Loucy (cell line): ENCODE measurements at regions not wholly inside any gene's neighbourhood (a gene's known extent, or its start where the extent isn't known, plus 50 kb on each side); places are given as distances from the start of the nearest gene placed in this dataset.

Source experiments
- H2AFZ ChIP-seq: fragments of 200-600 bp; sonication (generic); 2 replicates; pipeline ENCODE4 v1.6.0; 2016; ENCODE audit warnings: antibody characterized with exemption, mild to moderate bottlenecking, low read length, moderate library complexity
- H3F3A ChIP-seq: fragments of 200-600 bp; 2 replicates; pipeline ENCODE4 v1.6.0; 2016; ENCODE audit warnings: antibody characterized with exemption, low read depth, mild to moderate bottlenecking
- H3K27me3 ChIP-seq: fragments of 200-600 bp; sonication (generic); 2 replicates; pipeline ENCODE4 v1.6.1; 2014; ENCODE audit warnings: low read length, mild to moderate bottlenecking; ENCODE audit not compliant: insufficient read depth, poor library complexity, severe bottlenecking
- H3K36me3 ChIP-seq: fragments of 200-600 bp; sonication (generic); 2 replicates; pipeline ENCODE4 v1.6.1; 2016; ENCODE audit warnings: low read length; ENCODE audit not compliant: insufficient read depth
- H3K4me1 ChIP-seq: fragments of 200-600 bp; sonication (generic); 2 replicates; pipeline ENCODE4 v1.5.1; 2014; ENCODE audit warnings: low read length, mild to moderate bottlenecking; ENCODE audit not compliant: insufficient read depth, poor library complexity, severe bottlenecking
- H3K4me2 ChIP-seq: fragments of 200-600 bp; sonication (generic); 2 replicates; pipeline ENCODE4 v1.6.0; 2014; ENCODE audit warnings: antibody characterized with exemption, low read length, low read depth, mild to moderate bottlenecking; ENCODE audit not compliant: poor library complexity, severe bottlenecking
- H3K4me3 ChIP-seq: fragments of 200-600 bp; sonication (generic); 2 replicates; pipeline ENCODE4 v1.5.1; 2014; ENCODE audit warnings: low read length, mild to moderate bottlenecking, mixed read lengths; ENCODE audit not compliant: poor library complexity, severe bottlenecking
- H3K79me2 ChIP-seq: fragments of 200-600 bp; sonication (generic); 2 replicates; pipeline ENCODE4 v1.6.1; 2014; ENCODE audit warnings: low read length; ENCODE audit not compliant: insufficient read depth
- H3K9ac ChIP-seq: fragments of 200-600 bp; sonication (generic); 2 replicates; pipeline ENCODE4 v1.6.0; 2014; ENCODE audit warnings: mild to moderate bottlenecking, low read depth, low read length, moderate library complexity; ENCODE audit not compliant: poor library complexity, severe bottlenecking
- H3K9me2 ChIP-seq: fragments of 200-600 bp; sonication (generic); replicated peaks from 2 replicates; pipeline ENCODE4 v1.6.1; 2016; ENCODE audit warnings: low read depth, low read length, mixed read lengths
- H3K9me3 ChIP-seq: fragments of 200-600 bp; sonication (generic); 2 replicates; pipeline ENCODE4 v1.6.1; 2014; ENCODE audit warnings: mild to moderate bottlenecking, antibody characterized with exemption, low read length, low read depth; ENCODE audit not compliant: insufficient read depth
- H4K20me1 ChIP-seq: fragments of 200-600 bp; sonication (generic); 2 replicates; pipeline ENCODE4 v1.6.0; 2014; ENCODE audit warnings: antibody characterized with exemption, low read length, mild to moderate bottlenecking; ENCODE audit not compliant: insufficient read depth, poor library complexity, severe bottlenecking
- CTCF ChIP-seq: fragments of 200-600 bp; sonication (generic); conservative IDR thresholded peaks from 2 replicates; pipeline ENCODE4 v1.5.1; 2014; ENCODE audit warnings: mild to moderate bottlenecking, antibody characterized with exemption, low read length
- EZH2phosphoT487 ChIP-seq: fragments of 200-600 bp; IDR thresholded peaks from 2 replicates; pipeline ENCODE4 v1.6.1; 2018; ENCODE audit warnings: antibody characterized with exemption, mild to moderate bottlenecking, moderate library complexity, borderline replicate concordance

GRCh38 chr10:94097656-94098055, 103.9 kb downstream of the PLCE1 start:
- no peaks in the 10 kb centered on the region for H3K36me3 ChIP-seq
- no peaks in the 10 kb centered on the region for H3K79me2 ChIP-seq
- TF ChIP-seq CTCF = no peak
- no peak for TF ChIP-seq EZH2phosphoT487
- no peaks in the 10 kb centered on the region for H4K20me1 ChIP-seq
- H3K9me3 ChIP-seq = no peaks in the 10 kb centered on the region
- H3K4me3 ChIP-seq = no peak overlapping the region
- H3K9me2 ChIP-seq = no peaks in the 10 kb centered on the region
- H3K4me1 ChIP-seq = no peaks in the 10 kb centered on the region
- H3F3A ChIP-seq = no peaks in the 10 kb centered on the region
- H2AFZ ChIP-seq = no peak overlapping the region
- no peak overlapping the region for H3K4me2 ChIP-seq
- H3K9ac ChIP-seq = no peak overlapping the region
- H3K27me3 ChIP-seq = no peaks in the 10 kb centered on the region

GRCh38 chr10:94098896-94099295, 105.2 kb downstream of the PLCE1 start:
- TF ChIP-seq EZH2phosphoT487 = no peak
- no peak for TF ChIP-seq CTCF

GRCh38 chr10:94101894-94102293, 108.2 kb downstream of the PLCE1 start:
- Histone ChIP-seq H3K4me3 (no peak overlapping the region), H3K36me3 (no peaks in the 10 kb centered on the region), H2AFZ (no peak overlapping the region), H3K4me2 (no peak overlapping the region), H3K9ac (no peak overlapping the region), H4K20me1 (no peaks in the 10 kb centered on the region), H3K79me2 (no peaks in the 10 kb centered on the region), H3K4me1 (no peaks in the 10 kb centered on the region), H3K27me3 (no peaks in the 10 kb centered on the region), H3F3A (no peaks in the 10 kb centered on the region), H3K9me3 (no peaks in the 10 kb centered on the region), H3K9me2 (no peaks in the 10 kb centered on the region)
- TF ChIP-seq CTCF (no peak), EZH2phosphoT487 (no peak)

More at GRCh38 chr10:94098896-94099295, 105.2 kb downstream of the PLCE1 start:
- no peaks in the 10 kb centered on the region for H3K9me3 ChIP-seq
- H2AFZ ChIP-seq = no peak overlapping the region
- no peak overlapping the region for H3K4me2 ChIP-seq
- no peaks in the 10 kb centered on the region for H3K4me1 ChIP-seq
- no peaks in the 10 kb centered on the region for H3K36me3 ChIP-seq
- no peaks in the 10 kb centered on the region for H3K79me2 ChIP-seq
- no peaks in the 10 kb centered on the region for H3K9me2 ChIP-seq
- H3K9ac ChIP-seq = no peak overlapping the region
- H3F3A ChIP-seq = no peaks in the 10 kb centered on the region
- no peak overlapping the region for H3K4me3 ChIP-seq
- no peaks in the 10 kb centered on the region for H3K27me3 ChIP-seq
- H4K20me1 ChIP-seq = no peaks in the 10 kb centered on the region
